HK-2 (cell line): ENCODE measurements at regions not wholly inside any gene's neighbourhood (a gene's known extent, or its start where the extent isn't known, plus 50 kb on each side); places are given as distances from the start of the nearest gene placed in this dataset.
"Not testable (repeated sequence)": the region's sequence is repeated elsewhere in the genome, so short reads cannot be mapped to it uniquely, and the experiment has no call there.

Experiments used
- DNase-seq: peaks from one replicate; pipeline ENCODE4 v3.0.0-alpha.2; 2018; ENCODE audit not compliant: unreplicated experiment

- DNase-seq: not testable (repeated sequence)
Observed at GRCh38 chr9:42656789-42657188, 473.3 kb downstream of the SPATA31A6 start.

- not testable (repeated sequence) for DNase-seq
Observed at GRCh38 chr9:42657496-42657895, 474.0 kb downstream of the SPATA31A6 start.

- not testable (repeated sequence) for DNase-seq
Observed at GRCh38 chr9:42697146-42697545, 513.7 kb downstream of the SPATA31A6 start.

- not testable (repeated sequence) for DNase-seq
Observed at GRCh38 chr9:42702890-42703289, 519.4 kb downstream of the SPATA31A6 start.

- not testable (repeated sequence) for DNase-seq
Observed at GRCh38 chr9:42724841-42725835, 541.7 kb downstream of the SPATA31A6 start.

GRCh38 chr9:42743030-42743814 is 559.8 kb downstream of the SPATA31A6 start:
- DNase-seq: peak; percentile 85

- DNase-seq: not testable (repeated sequence)
Observed at GRCh38 chr9:42757251-42757650, 573.8 kb downstream of the SPATA31A6 start.

- not testable (repeated sequence) for DNase-seq
Observed at GRCh38 chr9:42759320-42759719, 575.9 kb downstream of the SPATA31A6 start.

- DNase-seq: not testable (repeated sequence)
Observed at GRCh38 chr9:42782201-42782600, 598.7 kb downstream of the SPATA31A6 start.

- not testable (repeated sequence) for DNase-seq
Observed at GRCh38 chr9:42792725-42793124, 609.3 kb downstream of the SPATA31A6 start.

- DNase-seq: not testable (repeated sequence)
Observed at GRCh38 chr9:42798571-42798970, 615.1 kb downstream of the SPATA31A6 start.

- not testable (repeated sequence) for DNase-seq
Observed at GRCh38 chr9:42802716-42803115, 619.3 kb downstream of the SPATA31A6 start.

- not testable (repeated sequence) for DNase-seq
Observed at GRCh38 chr9:42806674-42807073, 623.2 kb downstream of the SPATA31A6 start.

GRCh38 chr9:42821468-42821867 is 638.0 kb downstream of the SPATA31A6 start:
- not testable (repeated sequence) for DNase-seq

- DNase-seq: not testable (repeated sequence)
Observed at GRCh38 chr9:42848156-42848555, 664.7 kb downstream of the SPATA31A6 start.

- not testable (repeated sequence) for DNase-seq
Observed at GRCh38 chr9:42850896-42851693, 667.6 kb downstream of the SPATA31A6 start.

GRCh38 chr9:42851701-42852100 is 668.2 kb downstream of the SPATA31A6 start:
- peak; percentile 0 for DNase-seq

GRCh38 chr9:42852133-42852930 is 668.9 kb downstream of the SPATA31A6 start:
- peak; percentile 81 for DNase-seq

- not testable (repeated sequence) for DNase-seq
Observed at GRCh38 chr9:42860133-42860532, 676.7 kb downstream of the SPATA31A6 start.

- DNase-seq: not testable (repeated sequence)
Observed at GRCh38 chr9:42862465-42862864, 679.0 kb downstream of the SPATA31A6 start.
